Left hindlimb (tissue), 1 donor: ENCODE measurements at regions not wholly inside any gene's neighbourhood (a gene's known extent, or its start where the extent isn't known, plus 50 kb on each side); places are given as distances from the start of the nearest gene placed in this dataset.
"Not testable (repeated sequence)": the region's sequence is repeated elsewhere in the genome, so short reads cannot be mapped to it uniquely, and the experiment has no call there.

ENCODE experiments used
- DNase-seq: peaks from one replicate; pipeline ENCODE4 v3.0.0-alpha.2; 2018

- no peak for DNase-seq
Observed at GRCh38 chr4:99763635-99764101, 53.0 kb upstream of the DAPP1 start.

GRCh38 chr4:99762728-99763127 lies 53.9 kb upstream of the DAPP1 start:
- no peak for DNase-seq

- no peak for DNase-seq
Observed at GRCh38 chr4:99759988-99760387, 56.6 kb upstream of the DAPP1 start.

DNA sequence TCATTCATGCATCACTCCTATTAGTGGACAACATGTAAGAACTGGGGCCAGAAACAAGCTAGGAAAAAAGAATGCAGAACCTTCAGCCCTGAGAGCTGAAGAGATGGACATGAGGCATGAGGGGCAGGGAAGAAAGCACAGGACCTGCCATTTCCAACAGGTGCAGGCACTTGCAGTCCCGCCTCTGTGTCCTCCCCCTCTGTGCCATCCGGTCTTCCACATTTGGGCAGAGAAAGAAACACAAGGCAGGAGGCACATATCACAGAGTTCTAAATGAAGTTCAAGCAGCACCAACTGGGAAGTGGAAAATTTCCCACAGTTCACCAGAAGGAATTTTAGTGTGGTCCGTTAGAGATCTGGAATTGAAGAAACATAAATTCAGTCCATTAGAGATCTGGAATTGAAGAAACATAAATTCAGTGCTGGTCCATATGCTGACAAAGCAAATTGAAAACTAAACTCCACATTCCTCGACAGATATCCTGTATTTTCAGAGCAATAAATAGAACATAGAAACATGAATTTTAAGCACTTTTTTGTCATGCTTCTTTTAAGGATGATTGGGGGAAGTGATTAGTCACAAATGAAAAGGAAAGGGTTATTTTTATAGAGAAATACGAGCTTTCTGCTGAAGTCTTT lies 57.2 kb upstream of the DAPP1 start:
- peak; percentile 37 for DNase-seq

DNA sequence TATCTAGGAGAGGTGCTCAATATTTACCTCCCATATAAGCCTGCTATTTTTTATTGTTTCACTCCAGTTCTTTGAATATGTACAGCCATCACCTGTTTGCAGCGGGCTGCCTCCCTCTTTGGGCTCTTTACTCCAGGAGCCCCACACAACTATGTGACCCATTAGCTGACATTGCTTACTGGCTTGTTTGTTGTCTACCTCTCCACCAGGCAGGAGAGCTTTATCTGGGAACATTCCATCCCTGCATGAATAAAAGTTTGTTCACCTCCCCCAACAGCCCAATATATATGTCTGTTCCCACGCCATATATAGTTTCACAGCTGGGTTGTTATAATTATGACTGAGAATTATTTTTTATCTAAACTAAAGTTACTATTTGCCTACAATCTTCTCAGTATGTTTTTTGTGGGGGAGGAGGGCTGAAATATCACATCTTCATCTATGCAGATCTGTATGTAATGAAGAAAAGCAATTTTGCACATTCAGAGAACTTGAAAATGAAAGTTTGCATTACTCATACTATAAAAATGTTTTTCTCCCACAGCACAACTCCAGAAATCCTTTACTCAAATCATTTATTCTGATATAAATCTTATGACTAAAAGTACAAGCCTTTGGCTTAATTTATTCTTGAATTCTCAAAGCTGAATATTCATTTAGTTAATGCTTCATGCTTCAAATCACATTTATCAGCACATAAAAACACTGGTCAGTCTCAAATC lies 61.2 kb upstream of the DAPP1 start:
- DNase-seq = no peak

- no peak for DNase-seq
Observed at GRCh38 chr4:99754756-99755155, 61.9 kb upstream of the DAPP1 start.

- no peak for DNase-seq
Observed at GRCh38 chr4:99753931-99754330, 62.7 kb upstream of the DAPP1 start.

DNA sequence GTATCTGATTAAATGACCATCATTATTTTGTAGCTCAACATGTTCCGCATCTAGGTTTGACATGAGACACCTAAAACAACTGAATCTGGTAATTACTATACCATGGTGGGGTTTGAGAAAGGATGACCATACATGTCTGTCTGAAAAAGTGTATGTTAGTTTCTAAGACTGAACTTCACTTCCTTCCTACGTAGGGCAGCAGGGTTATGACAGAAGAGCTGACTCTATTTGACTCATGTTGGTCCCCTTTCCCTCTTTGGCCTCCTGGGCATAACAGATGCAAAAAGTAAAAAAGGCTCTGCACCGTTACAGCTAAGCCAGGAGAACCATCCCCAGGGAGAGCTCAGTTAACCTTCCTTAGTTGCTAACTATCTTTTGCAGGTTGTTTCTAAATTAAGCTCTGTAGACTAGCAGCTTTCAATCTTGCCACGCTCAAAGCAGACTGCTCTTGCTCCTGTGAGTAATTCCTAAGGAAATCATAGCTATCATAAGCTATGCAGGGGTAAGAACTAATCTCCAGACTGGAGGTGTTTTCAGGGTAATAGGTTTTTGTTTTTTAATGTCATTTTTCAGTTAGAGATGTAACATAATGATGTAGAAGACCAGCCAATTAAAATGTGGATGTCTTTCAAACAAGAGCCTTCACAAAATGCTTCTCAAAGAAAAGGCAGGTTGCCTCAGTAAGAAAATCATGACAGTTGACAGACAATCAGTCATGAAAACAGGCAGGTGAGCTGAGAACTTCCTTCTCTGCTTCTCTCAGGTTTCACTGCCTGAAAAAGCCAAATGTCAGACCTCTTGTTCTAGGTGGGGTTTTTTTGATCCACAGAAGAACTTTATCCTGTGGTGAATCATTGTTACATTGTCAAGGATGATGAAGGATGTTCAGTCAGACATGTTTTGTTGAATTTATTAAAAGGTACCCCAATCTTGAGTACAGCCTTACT lies 66.9 kb upstream of the DAPP1 start:
- no peak for DNase-seq

DNA sequence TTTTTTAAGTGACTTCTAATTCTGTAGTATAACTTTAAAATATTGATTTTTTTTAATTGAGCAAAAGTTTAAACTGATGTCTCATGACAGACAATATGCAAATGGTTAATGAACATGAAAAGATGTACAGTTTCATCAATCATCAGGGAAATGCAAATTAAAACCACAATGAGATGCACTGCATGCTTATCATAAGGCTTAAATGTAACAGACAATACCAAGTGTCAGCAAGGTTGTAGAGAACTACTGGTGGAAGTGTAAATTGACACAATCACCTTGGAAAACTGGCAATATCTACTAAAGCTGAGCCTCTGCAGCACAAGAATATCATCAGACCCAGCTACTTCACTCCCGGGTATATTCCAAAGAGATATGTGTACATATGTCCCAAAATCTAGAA lies 70.2 kb upstream of the DAPP1 start:
- no peak for DNase-seq

DNA sequence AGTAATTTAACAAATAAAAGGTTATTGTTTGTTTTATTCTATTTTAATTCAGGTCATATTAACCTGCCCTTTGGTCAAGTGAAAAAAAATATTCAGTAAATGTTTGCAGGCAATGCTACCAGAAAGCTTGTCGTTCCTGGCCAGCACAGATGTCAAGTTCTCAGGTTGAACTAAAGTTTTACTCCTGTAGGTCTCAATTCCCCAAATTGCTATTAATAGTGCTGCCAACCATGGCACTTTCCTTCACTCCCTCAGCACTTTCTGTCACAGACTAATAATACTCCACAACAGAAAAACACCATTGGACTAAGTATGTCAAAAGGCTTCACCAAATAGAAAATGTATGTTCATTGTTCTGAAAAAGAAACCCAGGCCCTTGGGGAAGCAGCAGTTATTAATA lies 79.2 kb upstream of the C4orf54 start:
- DNase-seq = no peak

- no peak for DNase-seq
Observed at GRCh38 chr4:99735822-99736221, 78.2 kb upstream of the C4orf54 start.

DNA sequence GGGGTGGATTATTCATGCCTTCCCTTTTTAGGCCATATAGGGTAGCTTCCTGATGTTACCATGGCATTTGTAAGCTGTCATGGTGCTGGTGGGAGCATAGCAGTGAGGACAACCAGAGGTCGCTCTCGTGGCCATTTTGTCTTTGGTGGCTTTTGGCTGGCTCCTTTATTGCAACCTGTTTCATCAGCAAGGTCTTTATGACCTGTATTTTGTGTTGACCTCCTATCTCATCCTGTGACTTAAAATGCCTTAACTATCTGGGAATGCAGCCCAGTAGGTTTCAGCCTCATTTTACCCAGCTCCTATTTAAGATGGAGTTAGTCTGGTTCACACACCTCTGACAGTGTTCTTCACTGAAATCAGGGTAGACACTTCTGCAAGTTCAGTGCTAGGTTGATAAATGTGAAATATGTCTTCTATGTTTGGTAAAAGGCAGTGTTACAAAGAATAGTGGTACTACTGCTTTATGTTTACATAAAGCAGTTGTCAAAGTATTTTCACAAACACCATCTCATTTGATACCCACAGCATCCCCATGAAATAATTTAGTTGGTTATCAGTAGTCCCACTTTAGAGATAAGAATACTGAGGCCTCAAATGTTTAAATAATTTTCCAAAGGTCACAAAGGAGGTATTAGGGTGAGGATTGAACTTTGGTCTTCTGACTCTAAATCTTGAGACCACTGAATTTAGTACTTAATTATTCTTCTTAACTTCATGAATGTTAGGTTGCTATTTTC lies 77.1 kb upstream of the C4orf54 start:
- DNase-seq = no peak

DNA sequence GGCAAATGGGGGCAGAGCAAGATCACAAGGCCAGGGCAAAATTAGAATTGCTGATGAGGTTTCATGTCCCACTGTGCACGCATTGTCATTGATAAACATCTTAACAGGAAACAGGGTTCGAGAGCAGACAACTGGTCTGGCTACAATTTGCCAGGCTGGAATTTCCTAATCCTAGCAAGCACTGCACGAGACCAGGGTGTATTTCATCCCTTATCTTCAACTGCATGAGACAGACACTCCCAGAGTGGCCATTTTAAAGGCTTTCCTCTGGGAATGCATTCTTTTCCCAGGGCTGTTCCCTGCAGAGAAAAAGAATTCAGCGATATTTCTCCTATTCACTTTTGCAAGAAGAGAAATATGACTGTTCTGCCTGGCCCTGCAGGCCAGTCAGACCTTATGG lies 75.8 kb upstream of the C4orf54 start:
- not testable (repeated sequence) for DNase-seq

GRCh38 chr4:99729186-99729585 lies 71.6 kb upstream of the C4orf54 start:
- DNase-seq = no peak

DNA sequence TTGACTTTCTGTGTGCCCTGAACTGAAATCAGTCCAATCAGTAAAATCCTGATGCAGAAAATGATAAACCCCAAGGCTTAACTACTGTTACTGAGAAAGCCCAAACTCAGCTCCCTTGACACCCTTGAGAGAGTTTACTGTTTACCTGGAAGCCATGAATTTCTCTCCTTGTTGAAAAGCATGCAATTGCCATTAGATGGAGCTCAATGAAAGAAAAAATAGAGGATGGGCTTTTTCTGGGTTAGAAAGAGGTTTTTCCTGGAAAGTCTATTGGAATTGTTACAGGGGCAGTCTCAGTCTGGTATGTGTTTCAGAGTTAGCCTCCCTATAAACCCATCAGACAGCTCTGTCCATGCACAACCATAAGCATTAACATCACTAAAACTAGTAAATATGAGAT lies 66.4 kb upstream of the C4orf54 start:
- DNase-seq = no peak

- no peak for DNase-seq
Observed at GRCh38 chr4:99723612-99724011, 66.0 kb upstream of the C4orf54 start.

DNA sequence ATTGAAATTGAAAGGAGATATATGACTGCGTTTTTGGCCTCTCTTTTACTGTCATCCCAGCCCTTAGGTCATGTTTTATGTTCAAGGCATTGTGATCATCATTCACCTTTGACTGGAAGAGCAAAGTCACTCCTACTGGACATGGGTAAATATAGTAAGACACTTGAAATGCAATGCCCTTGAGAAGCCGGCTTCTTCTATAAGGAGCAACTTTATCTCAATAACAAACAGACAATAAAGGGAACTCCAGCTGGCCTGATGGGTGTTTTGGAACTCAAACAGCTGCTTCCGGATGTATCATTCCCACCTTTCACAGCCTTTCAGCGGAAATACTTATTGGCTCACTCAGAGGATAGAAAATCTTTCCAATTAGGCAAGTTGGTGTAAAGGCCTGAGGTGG lies 65.1 kb upstream of the C4orf54 start:
- no peak for DNase-seq

DNA sequence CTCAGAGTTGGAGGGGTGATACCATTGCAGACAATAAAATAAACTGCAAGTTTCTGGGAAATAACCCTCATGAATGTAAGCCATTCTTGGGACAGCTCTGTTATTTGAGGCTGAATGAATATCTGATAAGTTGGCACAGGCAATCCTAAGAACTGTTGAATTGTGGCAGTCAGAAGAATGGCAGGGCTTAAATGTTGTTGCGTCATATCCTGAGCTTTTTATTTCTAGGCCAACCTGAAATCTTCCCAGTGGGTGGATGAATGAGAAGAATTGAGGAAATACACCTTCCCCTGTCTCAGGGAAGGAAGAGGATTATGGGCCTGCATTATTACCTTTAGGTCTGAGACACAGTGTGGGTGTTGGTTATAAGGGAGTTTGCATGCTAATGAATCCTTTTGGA lies 64.4 kb upstream of the C4orf54 start:
- no peak for DNase-seq

GRCh38 chr4:99720206-99720605 lies 62.6 kb upstream of the C4orf54 start:
- no peak for DNase-seq

DNA sequence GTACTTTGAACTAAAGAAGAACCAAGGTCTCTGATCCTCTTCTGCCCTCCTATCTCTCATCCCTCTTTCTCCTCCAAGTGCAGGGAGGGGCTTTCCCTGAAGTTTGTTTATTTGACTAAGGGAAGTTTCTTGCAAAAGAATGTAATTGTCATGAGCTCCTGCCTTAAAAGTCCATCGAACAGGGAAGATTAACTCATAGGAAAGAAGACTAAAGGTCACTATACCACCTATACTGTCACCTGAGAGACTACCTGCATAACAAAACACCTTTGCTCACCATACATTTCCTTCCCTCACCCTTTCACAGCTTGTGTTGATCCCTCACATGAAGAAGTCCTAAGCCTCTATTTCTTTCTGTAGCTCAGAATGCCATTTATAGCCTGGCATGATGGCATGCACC lies 59.4 kb upstream of the C4orf54 start:
- no peak for DNase-seq

- DNase-seq = no peak
Observed at GRCh38 chr4:99715286-99715685, 57.7 kb upstream of the C4orf54 start.

DNA sequence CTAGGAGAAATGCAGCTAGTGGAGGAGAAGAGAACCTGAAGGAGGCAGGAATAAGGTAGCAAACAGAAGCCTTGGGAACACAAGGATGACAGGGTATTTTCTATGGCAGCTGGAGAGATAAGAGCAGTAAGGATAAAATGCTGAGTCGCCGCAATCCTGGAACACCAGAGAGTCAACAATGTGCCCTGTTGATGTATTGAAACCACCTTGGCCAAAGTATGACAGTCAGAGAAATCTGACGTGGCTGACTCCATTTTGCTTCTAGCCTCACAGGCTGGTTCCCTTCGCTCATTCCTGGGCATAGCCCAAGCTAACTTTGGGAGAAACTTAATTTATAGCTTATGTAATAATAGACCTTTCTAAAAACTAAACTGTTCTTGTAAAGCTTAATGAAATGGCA lies 56.6 kb upstream of the C4orf54 start:
- no peak for DNase-seq

DNA sequence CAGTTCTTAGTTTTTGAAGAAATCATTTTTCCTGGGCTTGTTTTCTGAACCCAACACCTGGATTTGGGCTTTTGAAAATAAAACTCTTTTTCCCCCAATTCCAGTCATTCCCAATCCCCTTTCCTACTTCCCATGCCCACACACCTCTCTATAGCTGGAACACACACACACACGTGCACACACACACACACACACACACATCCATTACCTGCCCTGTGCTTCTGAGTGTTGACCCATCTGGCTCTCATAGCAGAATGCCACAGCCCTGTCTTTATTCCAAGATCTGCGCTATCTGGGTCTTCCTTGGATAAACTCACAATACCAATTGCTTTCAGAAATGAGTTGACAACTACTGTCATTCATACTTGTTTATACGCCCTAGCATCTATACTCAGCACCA lies 54.9 kb upstream of the C4orf54 start:
- no peak for DNase-seq
